ENCODE measurements at regions not wholly inside any gene's neighbourhood (a gene's known extent, or its start where the extent isn't known, plus 50 kb on each side); places are given as distances from the start of the nearest gene placed in this dataset.

DNA sequence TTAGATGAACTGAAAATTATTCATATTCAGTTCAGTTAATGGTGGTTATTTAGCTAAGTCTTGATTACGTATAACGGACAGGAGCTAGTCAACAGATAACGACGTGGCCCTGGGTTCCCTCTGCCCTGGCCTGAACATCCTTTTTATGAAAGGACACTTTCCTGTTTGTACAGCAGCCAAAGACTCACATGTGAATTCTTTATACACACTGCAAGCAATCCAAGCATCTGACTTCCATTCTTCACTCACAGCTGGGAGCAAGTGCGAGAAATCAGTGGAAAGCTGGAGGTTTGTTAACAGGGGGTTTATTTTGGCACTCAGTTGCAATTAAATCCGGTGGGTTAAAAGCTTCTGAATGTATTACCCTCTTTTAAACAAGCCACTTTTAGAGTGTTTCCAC, 148.1 kb upstream of the GDF10 start:
- no peak for ATAC-seq (ENCODE audit: low read depth)
- DNase-seq (ENCODE audit: low spot score): no peak
- H3K27ac ChIP-seq (ENCODE audit: poor library complexity, severe bottlenecking): no peak overlapping the region
- no peaks in the 10 kb centered on the region for H3K27me3 ChIP-seq (ENCODE audit: insufficient read depth, poor library complexity, severe bottlenecking)
- peaks cover 4% of the 10 kb centered on the region for H3K9me3 ChIP-seq (ENCODE audit: severe bottlenecking)
- no peaks in the 10 kb centered on the region for H3K36me3 ChIP-seq (ENCODE audit: low read depth)
- H3K4me1 ChIP-seq (ENCODE audit: insufficient read depth, poor library complexity, severe bottlenecking): peaks cover under 1% of the 10 kb centered on the region
- H3K4me3 ChIP-seq (ENCODE audit: severe bottlenecking): no peak overlapping the region
- TF ChIP-seq CTCF (IDR thresholded peaks at IDR 0.05; ENCODE audit: poor library complexity, severe bottlenecking): no peak

DNA sequence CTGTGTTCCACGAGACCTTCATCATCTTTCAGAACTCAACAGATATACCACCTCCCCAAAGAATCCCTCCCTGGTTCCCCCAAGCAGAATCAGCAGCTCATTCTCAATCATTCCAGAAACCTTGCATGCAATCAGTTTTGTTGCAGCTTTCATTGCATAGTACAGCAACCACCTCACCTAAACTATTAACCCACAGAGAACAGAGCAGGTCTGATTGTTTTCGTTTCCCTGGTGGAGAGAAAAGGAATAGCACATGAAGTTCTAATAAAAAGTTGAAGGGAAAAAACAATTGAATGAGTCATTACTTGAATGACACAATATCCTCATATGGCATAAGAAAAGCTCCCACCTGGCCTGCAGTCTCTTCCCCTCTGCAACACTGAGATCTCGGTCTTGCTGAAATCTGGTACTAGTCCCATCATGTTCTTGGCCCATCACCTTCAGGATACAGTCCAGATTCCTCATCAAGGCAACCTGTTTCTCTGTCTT, 147.1 kb upstream of the GDF10 start:
- TF ChIP-seq CTCF (IDR thresholded peaks at IDR 0.05; ENCODE audit: poor library complexity, severe bottlenecking): peak; percentile 41
- DNase-seq (ENCODE audit: low spot score) (no peak), ATAC-seq (ENCODE audit: low read depth) (peak; percentile 82)
- H3K27me3 ChIP-seq (ENCODE audit: insufficient read depth, poor library complexity, severe bottlenecking): no peaks in the 10 kb centered on the region
- H3K36me3 ChIP-seq (ENCODE audit: low read depth): no peaks in the 10 kb centered on the region
- no peak overlapping the region for H3K27ac ChIP-seq (ENCODE audit: poor library complexity, severe bottlenecking)
- peaks cover 4% of the 10 kb centered on the region for H3K9me3 ChIP-seq (ENCODE audit: severe bottlenecking)
- no peak overlapping the region for H3K4me3 ChIP-seq (ENCODE audit: severe bottlenecking)
- no peaks in the 10 kb centered on the region for H3K4me1 ChIP-seq (ENCODE audit: insufficient read depth, poor library complexity, severe bottlenecking)

DNA sequence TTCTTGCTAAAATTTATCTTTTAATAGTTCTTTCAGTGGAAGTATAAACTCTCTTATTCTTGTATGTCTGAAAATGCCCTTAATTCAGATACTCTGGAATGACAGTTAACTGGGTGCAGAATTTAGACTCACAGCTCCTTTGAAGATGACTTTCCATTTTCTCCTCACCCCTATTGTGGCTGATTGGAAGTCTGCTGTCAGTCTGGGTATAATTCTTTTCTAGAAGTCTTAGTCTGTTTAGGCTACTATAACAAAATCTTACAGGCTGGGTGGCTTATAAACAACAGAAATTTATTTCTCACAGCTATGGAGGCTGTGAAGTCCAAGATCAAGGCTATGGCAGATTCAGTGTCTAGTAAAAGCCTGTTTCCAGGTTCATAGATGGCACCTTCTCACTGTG, 145.2 kb upstream of the GDF10 start:
- no peaks in the 10 kb centered on the region for H3K36me3 ChIP-seq (ENCODE audit: low read depth)
- ATAC-seq (ENCODE audit: low read depth): no peak
- no peaks in the 10 kb centered on the region for H3K4me1 ChIP-seq (ENCODE audit: insufficient read depth, poor library complexity, severe bottlenecking)
- H3K4me3 ChIP-seq (ENCODE audit: severe bottlenecking): no peak overlapping the region
- no peak for TF ChIP-seq CTCF (IDR thresholded peaks at IDR 0.05; ENCODE audit: poor library complexity, severe bottlenecking)
- H3K9me3 ChIP-seq (ENCODE audit: severe bottlenecking): peaks cover 4% of the 10 kb centered on the region
- H3K27ac ChIP-seq (ENCODE audit: poor library complexity, severe bottlenecking): no peak overlapping the region
- no peaks in the 10 kb centered on the region for H3K27me3 ChIP-seq (ENCODE audit: insufficient read depth, poor library complexity, severe bottlenecking)
- no peak for DNase-seq (ENCODE audit: low spot score)

DNA sequence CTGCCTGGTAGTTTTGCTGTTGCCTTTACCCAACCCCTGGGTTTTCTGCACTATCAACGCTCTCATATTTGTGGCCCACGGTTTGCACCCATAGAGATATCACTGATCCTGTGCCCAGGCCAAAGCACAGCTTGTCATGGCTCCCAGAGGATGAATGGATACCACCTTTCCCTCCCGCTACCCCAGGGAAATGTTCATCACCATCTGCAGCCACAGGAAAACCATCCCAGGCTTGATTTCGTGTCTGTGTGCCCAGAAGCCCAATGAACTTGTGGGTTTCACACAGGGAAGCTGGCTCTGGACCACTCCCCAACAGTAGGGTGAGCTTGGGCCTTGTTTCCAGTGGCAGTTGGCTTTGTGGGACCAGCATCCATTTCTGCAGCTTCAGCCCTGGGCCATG, 143.1 kb upstream of the GDF10 start:
- no peak for ATAC-seq (ENCODE audit: low read depth)
- no peak overlapping the region for H3K27ac ChIP-seq (ENCODE audit: poor library complexity, severe bottlenecking)
- H3K36me3 ChIP-seq (ENCODE audit: low read depth): no peaks in the 10 kb centered on the region
- H3K27me3 ChIP-seq (ENCODE audit: insufficient read depth, poor library complexity, severe bottlenecking): no peaks in the 10 kb centered on the region
- no peak for DNase-seq (ENCODE audit: low spot score)
- H3K9me3 ChIP-seq (ENCODE audit: severe bottlenecking): peaks cover 4% of the 10 kb centered on the region
- no peak overlapping the region for H3K4me3 ChIP-seq (ENCODE audit: severe bottlenecking)
- no peaks in the 10 kb centered on the region for H3K4me1 ChIP-seq (ENCODE audit: insufficient read depth, poor library complexity, severe bottlenecking)
- TF ChIP-seq CTCF (IDR thresholded peaks at IDR 0.05; ENCODE audit: poor library complexity, severe bottlenecking): no peak

DNA sequence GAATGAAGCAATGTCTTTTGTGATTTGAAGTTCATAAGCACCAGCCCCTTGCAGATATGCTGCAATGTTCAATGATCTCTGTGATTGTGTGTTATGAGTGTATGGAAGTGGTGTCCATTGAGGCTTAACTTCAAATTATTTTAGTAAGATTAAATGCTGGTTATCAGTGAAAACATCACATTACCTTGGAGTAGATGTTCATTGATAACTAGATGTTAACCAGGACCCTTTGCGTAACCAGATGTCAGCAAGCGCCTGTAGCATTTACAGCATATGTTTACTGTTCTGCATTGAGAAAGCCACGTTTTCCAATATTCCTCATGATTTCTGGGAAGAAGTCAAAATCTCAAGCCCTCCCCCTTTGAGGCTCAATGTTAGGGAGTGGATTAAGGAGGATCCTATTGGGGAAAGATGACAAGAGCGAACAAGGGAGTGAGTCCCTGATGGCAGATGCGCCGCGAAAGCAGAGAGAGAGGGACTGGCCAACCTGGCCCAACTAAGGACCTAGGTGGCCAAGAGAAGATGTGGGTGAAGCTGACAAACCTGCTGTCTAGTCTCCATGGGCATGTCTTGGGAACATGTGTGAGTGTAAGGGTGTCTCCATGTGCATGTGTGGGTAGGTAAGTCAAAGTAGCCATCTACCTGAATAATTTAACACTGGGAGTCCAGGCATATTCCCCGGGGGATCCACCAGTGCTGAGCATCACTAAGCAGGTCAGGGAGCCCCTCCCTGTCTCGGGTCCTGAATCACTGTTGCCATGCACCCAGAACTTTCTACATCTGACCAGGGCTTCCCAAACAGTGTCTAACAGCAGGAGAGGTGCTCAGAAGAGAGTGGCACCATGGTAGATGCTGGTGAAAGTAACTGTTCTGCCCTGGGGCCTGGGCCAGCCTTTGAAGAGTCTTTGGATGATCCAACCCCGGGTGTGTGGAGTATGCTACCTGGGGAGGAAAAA, 141.6 kb upstream of the GDF10 start:
- H3K36me3 ChIP-seq (ENCODE audit: low read depth): no peaks in the 10 kb centered on the region
- TF ChIP-seq CTCF (IDR thresholded peaks at IDR 0.05; ENCODE audit: poor library complexity, severe bottlenecking): no peak
- no peaks in the 10 kb centered on the region for H3K27me3 ChIP-seq (ENCODE audit: insufficient read depth, poor library complexity, severe bottlenecking)
- DNase-seq (ENCODE audit: low spot score) (no peak), ATAC-seq (ENCODE audit: low read depth) (no peak)
- H3K9me3 ChIP-seq (ENCODE audit: severe bottlenecking): peaks cover 4% of the 10 kb centered on the region
- no peaks in the 10 kb centered on the region for H3K4me1 ChIP-seq (ENCODE audit: insufficient read depth, poor library complexity, severe bottlenecking)
- H3K4me3 ChIP-seq (ENCODE audit: severe bottlenecking): no peak overlapping the region
- no peak overlapping the region for H3K27ac ChIP-seq (ENCODE audit: poor library complexity, severe bottlenecking)

Measured in RWPE2 (cell line).